NCI-H2227 (cell line): ENCODE measurements at regions not wholly inside any gene's neighbourhood (a gene's known extent, or its start where the extent isn't known, plus 50 kb on each side); places are given as distances from the start of the nearest gene placed in this dataset.

Experiments
- DNase-seq: peaks from one replicate; lab custom pipeline; 2025; ENCODE audit not compliant: unreplicated experiment; lab: John Stamatoyannopoulos, UW

DNA sequence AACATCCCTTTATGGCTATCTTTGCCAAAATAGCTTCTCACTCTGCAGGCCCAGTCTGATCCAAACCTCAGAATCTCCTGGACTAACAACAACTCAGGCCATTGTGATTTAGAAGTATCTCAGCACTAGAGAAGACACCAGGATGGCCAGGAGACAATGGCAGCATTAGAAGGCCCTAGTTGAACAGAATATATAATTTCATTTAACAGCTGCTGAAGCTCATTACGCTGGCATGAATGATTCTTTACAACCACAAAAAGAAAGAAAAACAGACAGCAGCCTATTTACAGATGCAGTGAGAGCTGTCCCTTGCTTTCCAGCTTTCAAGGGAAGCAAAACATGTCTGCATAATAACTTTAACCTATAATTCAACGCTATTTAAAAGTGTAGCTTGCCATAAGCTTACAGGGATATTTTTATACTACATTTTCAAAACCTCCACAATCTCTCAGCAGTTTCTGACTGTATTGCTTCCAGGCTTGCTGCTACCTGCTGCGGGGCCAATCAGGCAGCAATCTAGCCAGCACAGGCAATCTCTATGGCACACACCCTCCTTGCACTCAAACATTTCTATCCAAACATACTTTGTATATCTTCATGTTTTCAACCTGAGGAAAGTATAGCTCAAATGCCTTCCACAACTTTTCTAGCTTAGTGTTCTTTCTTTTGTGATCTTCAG, 107.3 kb downstream of the OGFRL1 start:
- DNase-seq = peak; percentile 36

DNA sequence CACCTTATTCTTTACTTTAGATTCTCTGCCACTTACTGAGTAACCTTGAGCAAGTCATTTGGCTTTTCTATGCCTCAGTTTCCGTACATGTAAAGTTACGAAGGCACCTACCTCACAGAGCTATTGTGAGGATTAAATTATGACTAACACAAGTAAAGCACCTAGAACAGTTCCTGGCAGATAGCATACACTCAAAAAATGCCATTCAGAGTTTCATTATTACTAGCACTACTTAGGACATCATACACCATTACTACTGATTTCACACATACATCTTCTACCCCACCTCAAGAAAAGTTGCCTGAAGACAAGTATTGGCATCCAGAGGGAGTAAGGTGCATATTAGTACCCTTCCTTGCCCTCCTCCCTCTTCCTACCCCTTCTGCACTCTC, 107.8 kb downstream of the OGFRL1 start:
- no peak for DNase-seq

DNA sequence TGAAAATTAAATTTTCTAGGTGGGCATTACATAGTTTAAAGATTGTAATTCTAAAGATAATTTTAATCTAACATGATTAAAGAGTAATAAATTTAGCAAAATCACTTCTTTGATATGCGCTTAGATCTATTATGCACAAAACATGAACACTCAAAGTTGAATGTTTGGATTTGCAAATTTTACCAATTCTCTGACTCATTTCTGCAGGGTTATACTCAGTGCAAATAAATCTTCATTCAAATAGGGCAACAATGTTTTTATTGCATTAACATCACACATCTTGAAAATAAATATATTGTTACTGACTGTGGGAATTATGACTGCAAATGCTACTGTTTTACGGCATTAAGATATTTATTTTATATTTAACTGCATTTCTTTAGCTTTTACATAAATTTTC, 110.7 kb downstream of the OGFRL1 start:
- DNase-seq = no peak

DNA sequence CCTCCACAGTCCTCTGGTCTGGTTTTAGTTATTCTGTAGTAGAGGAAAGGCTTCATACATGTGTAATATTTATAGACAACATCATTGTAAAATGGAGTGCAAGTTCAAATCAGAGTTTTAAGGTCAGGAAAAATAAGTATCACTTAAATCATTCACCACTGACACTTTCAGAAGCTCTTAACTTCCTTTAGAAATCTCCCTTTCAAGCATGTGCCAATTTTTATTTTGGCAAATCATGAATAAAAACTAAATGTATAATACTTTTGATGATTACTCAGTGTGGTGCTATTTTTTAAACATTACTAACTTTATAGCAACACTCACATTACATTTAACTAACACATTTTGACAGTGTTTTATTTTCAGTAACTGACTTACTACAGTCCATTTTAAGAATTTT, 112.2 kb downstream of the OGFRL1 start:
- DNase-seq = no peak

DNA sequence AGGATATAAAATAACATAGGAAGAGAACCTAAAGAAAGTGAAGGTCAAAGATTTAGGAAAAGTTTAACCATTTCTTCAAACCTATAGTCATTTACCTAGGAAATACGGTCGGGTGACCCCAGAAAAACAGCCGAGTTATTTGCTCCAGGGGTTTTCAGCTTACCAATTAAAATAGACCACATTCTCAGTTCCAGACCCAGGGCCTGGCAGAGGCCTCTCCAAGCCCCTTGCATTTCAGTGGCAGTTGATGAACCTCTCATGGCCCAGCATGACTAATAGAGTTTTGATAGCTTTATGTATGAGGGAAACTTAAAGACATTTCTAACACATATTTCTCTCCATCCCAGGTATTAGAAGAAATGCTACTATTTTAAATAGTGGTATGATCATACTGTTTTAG, 113.5 kb downstream of the OGFRL1 start:
- DNase-seq = no peak

DNA sequence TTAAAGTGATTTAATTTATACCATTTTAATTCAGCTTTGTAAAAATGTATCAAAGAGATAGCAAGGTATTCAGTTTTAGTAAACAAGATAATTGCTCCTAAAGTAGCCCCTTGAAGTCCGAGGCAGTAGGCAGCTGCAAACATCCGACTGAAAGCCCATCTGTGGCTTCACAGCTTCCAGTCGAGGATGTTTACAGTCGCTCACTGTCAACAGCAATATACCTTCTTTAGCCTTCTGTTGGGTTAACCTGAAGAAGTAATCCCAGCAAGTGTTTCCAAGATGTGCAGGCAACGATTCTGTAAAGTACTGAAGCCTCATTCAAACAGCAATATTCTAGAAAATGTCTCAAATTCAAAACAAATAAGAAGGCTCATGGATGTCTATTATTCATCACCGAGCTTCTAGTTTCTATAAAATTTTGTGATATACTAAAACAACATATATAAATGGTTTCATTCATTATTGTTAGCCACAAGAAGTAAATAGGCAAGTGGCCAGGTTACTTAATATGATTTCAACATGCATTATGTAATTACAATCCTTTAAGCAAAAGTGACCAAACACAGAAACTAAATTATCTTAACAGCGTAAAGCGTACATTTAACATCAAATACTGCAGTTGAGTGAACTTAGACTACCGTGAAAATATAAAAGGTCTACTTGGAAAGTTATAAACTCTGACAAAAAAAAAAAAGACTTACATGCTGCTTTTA, 115.0 kb downstream of the OGFRL1 start:
- DNase-seq = peak; percentile 10

DNA sequence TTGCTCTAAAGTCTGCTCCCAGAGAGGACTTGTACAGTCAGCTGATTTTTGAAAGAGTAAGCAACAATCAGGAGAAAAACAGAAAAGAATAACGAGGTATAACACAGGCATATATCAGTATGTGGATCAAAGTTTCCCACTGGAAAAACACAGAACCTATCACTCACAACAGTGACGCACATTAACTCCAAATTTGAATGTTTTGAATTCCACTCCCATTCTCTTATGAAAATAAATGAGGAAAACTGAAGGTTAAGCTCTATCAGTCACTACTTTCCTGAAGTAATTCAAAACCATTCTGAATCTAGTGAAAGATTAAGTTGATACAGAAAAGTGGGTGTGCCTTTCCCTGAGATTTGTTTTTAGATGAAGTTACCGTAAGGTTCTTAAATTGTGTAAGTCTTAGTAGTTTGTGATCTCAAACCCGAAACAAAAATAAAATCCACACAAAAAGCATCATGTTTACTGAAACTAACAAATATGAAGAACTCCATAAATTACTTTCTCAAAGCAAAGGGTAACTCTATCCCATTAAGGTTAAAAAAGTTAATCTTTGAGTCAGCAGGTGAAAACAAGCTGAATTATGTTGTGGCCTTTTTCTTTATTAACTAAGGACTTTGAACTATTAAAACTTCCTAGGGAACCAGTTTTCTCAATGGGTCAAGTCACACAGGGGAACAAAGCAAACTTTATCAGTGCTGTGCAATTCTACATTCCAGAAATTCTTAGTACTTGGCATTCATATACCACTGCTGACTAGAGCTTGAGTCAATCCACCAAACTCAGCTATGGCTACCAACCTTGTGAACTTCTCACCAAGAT, 115.7 kb downstream of the OGFRL1 start:
- no peak for DNase-seq

DNA sequence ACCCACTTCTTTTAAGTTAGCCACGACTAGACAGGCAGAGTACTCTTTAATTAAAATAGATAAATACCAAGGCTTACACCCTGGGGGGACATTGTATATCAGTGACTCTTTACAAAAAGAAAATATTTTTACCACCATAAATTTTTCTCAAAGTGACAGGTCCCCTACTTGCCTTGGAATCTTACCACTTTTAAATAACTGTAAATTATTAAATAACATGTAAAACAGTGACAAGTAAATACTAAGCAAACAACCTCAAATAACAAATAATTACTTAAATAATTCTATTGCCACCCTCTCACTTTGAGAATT, 116.3 kb downstream of the OGFRL1 start:
- DNase-seq = no peak

DNA sequence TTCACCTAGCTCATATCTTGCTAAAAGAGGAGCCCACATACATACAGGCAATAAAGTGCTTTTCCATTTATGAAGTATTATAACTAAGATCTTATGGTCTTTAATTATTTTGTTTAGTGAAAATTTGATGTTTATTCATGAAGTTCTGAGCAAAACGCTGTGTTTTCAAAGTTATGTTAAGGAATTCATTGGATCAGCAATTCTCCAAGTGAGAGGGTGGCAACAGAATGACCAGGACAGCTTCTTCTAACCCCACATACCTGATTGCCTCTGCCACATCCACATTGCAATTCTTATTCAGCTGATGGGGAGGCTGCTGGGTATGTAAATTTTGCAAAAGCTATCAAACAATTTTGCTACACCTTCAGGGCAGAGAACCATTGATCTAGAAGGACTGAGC, 116.8 kb downstream of the OGFRL1 start:
- DNase-seq = no peak

DNA sequence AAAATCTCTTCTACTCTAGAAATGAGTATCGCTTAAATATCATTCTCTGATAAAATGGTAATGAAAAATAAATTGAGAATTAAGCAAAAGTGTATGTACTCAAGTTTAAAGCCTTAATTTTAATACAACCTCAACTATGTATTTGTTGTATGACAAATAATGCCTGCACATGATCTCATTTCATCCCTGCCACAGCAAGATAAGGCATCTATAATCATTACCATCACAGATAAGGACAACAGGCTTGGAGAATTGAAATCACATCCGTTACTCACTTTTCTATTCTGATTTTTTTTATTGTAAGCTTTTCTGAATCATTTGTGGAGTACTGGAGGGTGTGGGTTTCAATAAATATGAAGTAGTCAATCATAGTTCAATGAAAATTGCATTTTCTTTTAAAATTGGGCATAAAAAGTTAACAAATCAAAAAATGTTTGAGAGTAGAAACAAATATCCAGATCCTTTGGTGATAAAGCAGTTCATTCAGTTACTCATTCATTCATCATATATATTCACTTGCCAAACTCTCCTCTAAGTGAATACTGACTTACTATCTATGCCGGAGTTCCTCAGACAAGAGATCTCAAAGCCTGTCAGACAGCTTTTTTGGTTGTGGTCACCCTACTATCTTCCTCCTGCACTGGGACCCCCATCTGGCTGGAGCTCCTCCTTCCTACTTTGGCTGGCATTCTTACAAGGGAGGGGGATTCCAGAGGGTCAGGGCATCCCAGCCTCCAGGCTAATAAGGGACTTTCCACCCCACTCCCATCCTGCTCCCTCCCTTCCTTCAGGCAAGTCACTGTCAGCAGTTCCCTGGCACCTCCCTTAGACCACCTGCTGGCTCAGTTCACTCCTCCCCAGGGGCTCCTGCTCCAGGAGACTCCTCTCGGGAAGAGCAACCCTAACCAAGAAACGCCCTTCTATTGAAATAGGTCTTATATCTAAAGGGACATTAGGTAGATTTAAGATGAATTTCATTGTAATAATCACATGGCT, 118.6 kb downstream of the OGFRL1 start:
- DNase-seq = no peak

DNA sequence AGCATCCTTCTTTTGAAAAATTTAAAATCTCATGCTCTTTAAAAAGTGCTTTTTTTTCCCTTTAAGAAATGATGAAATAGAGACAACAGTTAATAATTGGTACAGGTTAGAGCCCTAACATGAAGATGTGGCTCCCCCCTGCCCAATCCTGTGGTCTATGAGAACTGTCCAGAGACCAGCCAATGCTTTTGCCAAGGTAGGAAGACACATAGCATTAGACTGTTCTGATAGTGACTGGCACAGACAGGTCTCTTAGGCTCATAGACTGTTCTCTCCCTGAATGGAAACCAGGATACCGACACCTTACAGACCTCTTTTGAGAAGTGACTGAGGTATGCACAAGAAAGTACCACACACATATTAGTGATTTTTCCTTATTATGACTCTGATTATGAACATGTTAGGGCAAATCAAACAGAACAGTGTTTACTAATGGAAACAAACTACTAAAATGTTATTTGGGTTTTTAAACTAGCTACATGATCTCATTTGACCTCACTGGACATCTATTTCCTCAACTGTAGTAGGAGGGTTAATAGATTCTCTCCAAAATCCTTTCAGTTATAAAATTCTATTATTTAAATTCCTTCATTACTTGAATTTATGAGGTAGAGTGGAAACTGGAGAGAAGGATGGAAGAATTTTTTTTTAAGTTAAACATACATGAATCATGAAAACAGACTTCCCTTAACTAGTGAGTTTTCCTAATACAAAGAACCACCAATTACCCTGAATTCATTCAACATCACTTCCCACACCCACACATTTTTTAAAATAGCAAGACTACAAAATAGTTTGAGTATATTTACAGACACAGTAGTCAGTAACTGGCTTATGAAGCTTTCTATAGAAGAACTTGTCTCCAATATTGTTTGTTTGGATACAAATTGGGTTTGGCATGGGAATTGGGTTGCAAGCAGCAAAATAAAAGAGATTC, 120.4 kb downstream of the OGFRL1 start:
- DNase-seq = no peak

DNA sequence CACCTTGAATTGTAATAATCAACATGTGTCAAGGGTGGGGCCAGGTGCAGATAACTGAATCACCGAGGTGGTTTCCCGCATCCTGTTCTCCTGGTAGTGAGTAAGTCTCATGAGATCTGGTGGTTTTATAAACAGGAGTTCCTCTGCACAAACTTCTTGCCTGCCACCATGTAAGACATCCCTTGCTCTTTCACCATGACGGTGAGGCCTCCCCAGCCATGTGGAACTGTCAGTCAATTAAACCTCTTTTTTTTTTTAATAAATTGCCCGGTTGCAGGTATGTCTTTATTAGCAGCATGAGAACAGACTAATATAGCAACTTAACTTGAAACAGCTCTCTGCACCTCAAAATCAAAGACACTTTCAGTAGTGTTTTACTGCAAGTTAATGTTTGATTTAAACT, 121.6 kb downstream of the OGFRL1 start:
- DNase-seq = no peak

DNA sequence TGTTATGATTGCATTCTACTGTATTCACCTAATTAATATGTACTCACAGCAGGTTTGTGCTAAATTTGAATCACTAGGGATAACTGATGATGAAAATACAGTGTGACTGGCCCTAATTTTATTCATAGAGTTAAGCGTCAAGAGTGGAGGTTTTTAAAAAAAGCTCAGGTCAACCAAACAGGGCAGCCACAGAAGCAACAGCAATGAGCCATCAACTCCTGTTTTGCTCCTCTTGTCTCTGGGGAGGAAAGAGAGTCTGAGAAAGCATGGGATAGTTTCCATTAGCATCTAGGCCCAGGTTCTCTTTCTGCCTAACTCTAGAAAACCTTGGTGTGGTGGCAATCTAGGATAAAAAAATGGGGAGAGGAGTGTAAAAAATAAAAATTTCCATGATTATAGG, 122.1 kb downstream of the OGFRL1 start:
- no peak for DNase-seq

DNA sequence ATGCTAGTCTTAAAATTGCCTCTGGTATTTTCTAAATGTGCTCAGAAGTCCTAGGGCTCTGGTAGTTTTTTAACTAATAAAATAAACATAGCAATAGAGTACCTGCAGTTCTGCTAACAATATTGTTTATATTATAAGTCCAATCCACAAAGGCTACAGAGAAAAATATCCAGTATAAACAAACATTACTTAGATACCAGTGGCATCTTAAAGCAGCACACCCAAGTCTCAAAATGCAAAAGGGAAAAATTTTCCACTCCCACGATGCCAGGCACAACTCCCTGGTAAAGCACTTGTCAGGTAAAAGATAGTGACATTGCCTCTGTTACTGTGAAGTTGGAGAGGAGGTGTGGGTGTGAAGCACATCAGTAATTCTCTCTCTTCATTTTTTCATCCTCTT, 123.3 kb downstream of the OGFRL1 start:
- no peak for DNase-seq

DNA sequence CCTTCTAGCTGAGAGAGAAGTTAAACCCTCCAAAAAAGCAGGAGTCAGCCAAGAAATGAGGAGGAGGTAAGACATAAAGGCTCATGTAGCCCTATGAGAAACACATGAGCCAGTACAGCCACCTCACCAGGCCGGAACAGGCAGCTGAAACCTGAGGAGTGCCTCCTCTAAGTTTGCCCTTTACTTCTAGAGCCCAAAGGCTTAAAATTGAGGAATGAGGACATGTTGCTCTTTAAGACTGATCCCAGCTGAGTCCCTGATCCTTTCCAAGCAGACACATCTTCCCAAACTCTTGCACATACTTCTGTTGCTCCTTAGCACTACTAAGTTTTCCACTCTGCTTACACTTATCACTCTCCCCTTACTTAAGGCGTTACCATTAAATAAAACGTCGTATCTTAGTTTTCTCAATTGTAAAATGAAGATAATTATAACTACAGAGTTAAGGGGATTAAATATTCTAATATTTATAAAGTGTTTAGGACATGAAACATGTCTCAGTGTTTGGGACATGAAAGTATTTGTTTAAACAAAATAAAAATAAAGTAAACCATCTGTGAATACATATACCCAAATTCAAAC, 124.0 kb downstream of the OGFRL1 start:
- no peak for DNase-seq

DNA sequence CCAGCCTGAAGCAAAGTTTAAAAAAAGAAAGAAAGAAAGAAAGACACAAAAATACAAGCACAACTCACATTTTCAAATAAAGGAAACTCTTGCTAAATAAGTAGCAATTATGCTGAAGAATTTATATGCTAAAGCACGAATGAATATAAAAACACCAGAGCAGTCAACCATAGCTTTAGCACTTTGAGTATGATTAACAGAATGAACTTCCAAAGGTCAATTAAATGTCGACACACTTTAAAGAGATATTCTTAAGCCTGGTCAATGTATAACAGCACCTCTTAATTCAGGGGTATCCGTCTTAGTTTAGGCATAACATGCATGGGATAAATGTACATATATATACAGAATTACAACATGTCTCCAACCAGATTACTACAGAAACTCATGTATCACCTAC, 125.9 kb downstream of the OGFRL1 start:
- DNase-seq = no peak

DNA sequence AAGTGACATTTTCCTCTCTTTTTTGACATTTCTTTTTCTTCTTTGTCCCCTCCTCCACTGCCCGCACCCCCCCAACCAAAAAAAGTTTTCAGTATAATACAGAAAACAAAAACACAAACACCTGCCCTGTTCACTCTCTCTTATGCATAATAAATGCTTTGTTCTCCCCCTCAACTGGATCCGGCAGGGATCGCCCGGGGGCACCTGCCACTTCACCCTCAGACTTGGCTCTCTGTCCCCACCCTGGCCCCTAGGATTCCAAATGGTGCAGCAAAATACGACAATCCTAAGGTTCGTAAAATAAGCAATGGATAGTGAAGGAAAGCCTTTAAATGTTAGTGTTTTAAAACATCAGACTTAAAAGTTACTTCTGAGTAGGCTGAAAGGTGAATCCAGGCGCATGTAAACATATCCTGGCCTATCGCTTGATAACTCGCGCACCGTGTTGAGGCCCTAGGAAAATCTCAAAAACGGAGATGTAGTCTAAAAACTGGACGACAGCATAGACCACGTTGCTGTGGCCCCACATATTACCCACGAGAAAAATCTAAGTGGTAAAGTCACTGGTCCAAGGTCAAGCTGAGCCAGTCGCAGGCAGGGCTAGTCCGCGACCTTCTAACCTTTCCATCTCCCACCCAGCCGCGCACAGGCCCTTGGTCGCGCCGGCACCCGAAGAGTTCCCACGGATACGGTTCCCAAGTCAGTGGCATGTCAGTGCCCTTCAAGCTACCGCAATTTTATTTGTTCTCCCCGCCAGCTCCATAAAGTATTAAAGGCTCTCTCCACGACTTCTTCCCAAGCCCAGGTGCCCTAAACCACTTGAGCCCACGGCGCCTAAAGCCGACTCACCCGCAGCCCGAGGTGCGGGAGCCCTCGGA, 130.8 kb downstream of the OGFRL1 start:
- no peak for DNase-seq

DNA sequence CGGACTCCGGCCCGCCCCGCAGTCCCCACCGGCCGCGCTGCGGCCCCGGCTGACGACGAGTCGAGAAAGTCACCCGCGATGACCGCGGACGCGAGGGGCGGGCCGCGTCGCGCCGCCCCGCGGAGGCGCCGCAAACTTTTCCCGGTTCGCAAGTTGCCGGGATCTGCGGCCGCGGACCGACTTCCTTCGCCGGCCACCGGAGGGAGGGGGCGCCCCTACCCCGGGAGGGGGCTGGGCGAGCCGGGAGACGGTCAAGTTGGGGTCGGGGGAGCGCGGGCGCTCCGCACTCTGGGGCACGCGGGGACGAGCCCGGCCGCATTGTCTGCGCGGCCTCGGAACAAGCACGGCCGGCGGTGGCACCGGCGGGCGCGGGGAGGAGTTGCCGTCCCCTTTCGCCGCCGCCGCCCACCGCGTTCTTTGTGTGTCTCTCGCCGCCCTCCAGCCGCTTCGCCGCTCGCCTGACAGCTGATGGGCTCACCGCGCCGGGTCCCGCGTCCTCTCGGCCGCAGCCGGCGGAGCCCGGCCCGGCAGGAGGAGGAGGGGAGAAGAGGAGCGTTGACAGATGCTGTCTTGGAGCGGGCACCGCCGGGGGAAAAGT, 131.6 kb downstream of the OGFRL1 start:
- DNase-seq = peak; percentile 74
